ENCODE measurements at regions not wholly inside any gene's neighbourhood (a gene's known extent, or its start where the extent isn't known, plus 50 kb on each side); places are given as distances from the start of the nearest gene placed in this dataset.

GRCh38 chr2:103734911-103735310, 973.1 kb downstream of the TMEM182 start:
- no peak for DNase-seq (ENCODE audit: low spot score)

GRCh38 chr2:103738108-103738507, 976.3 kb downstream of the TMEM182 start:
- DNase-seq (ENCODE audit: low spot score): no peak

GRCh38 chr2:103738606-103739005, 976.8 kb downstream of the TMEM182 start:
- no peak for DNase-seq (ENCODE audit: low spot score)

GRCh38 chr2:103739186-103739585, 977.4 kb downstream of the TMEM182 start:
- DNase-seq (ENCODE audit: low spot score): no peak

GRCh38 chr2:103739921-103740320, 978.1 kb downstream of the TMEM182 start:
- no peak for DNase-seq (ENCODE audit: low spot score)

GRCh38 chr2:103740631-103741030, 978.8 kb downstream of the TMEM182 start:
- no peak for DNase-seq (ENCODE audit: low spot score)

- DNase-seq (ENCODE audit: low spot score): no peak
Measured at GRCh38 chr2:103743195-103743594, 981.4 kb downstream of the TMEM182 start.

GRCh38 chr2:103754530-103754929, 992.7 kb downstream of the TMEM182 start:
- DNase-seq (ENCODE audit: low spot score): no peak

GRCh38 chr2:103773884-103774283, 1012.1 kb downstream of the TMEM182 start:
- no peak for DNase-seq (ENCODE audit: low spot score)

- no peak for DNase-seq (ENCODE audit: low spot score)
Measured at GRCh38 chr2:103780088-103780702, 1018.4 kb downstream of the TMEM182 start.

GRCh38 chr2:103781313-103781712, 1019.5 kb downstream of the TMEM182 start:
- no peak for DNase-seq (ENCODE audit: low spot score)

GRCh38 chr2:103784261-103784660, 1022.4 kb downstream of the TMEM182 start:
- DNase-seq (ENCODE audit: low spot score): no peak

GRCh38 chr2:103785432-103785831, 1023.6 kb downstream of the TMEM182 start:
- DNase-seq (ENCODE audit: low spot score): no peak

- no peak for DNase-seq (ENCODE audit: low spot score)
Measured at GRCh38 chr2:103785956-103786355, 1024.1 kb downstream of the TMEM182 start.

- DNase-seq (ENCODE audit: low spot score): no peak
Measured at GRCh38 chr2:103788389-103788788, 1026.6 kb downstream of the TMEM182 start.

GRCh38 chr2:103788951-103789350, 1027.1 kb downstream of the TMEM182 start:
- no peak for DNase-seq (ENCODE audit: low spot score)

GRCh38 chr2:103789381-103790095, 1027.7 kb downstream of the TMEM182 start:
- peak; percentile 71 for DNase-seq (ENCODE audit: low spot score)

- DNase-seq (ENCODE audit: low spot score): no peak
Measured at GRCh38 chr2:103792042-103792441, 1030.2 kb downstream of the TMEM182 start.

- DNase-seq (ENCODE audit: low spot score): no peak
Measured at GRCh38 chr2:103798291-103798690, 1036.5 kb downstream of the TMEM182 start.

- no peak for DNase-seq (ENCODE audit: low spot score)
Measured at GRCh38 chr2:103804013-103804412, 1042.2 kb downstream of the TMEM182 start.

- DNase-seq (ENCODE audit: low spot score): no peak
Measured at GRCh38 chr2:103805746-103806145, 1043.9 kb downstream of the TMEM182 start.

GRCh38 chr2:103808814-103809213, 1045.1 kb upstream of the POU3F3 start:
- DNase-seq (ENCODE audit: low spot score): no peak

GRCh38 chr2:103809415-103809814, 1044.5 kb upstream of the POU3F3 start:
- DNase-seq (ENCODE audit: low spot score): no peak

GRCh38 chr2:103809941-103810441, 1043.9 kb upstream of the POU3F3 start:
- no peak for DNase-seq (ENCODE audit: low spot score)
